ENCODE measurements at regions not wholly inside any gene's neighbourhood (a gene's known extent, or its start where the extent isn't known, plus 50 kb on each side); places are given as distances from the start of the nearest gene placed in this dataset.
"Not testable (repeated sequence)": the region's sequence is repeated elsewhere in the genome, so short reads cannot be mapped to it uniquely, and the experiment has no call there.

GRCh38 chr2:89306869-89307637, 615.6 kb downstream of the RPIA start:
- not testable (repeated sequence) for ATAC-seq

GRCh38 chr2:89318990-89319389, 627.5 kb downstream of the RPIA start:
- not testable (repeated sequence) for ATAC-seq

DNA sequence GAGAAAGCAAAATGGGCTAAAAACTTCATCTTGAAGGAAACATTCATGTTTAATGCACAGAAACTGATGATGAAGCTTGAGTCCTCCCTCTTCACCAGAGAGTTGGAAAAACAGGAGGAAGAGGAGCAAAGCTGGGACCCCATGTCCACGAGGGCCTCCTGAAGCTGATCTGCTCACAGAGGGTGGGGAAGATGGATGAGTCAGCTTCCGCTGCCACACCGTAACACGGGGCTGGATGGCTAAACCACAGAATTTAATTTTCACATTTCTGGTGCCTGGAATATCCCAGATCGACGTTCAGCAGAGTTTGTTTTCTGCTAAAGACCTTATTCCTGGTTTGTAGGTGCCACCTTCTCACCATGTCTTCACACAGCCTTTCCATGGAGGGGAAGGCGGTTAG, 634.4 kb downstream of the RPIA start:
- not testable (repeated sequence) for ATAC-seq

DNA sequence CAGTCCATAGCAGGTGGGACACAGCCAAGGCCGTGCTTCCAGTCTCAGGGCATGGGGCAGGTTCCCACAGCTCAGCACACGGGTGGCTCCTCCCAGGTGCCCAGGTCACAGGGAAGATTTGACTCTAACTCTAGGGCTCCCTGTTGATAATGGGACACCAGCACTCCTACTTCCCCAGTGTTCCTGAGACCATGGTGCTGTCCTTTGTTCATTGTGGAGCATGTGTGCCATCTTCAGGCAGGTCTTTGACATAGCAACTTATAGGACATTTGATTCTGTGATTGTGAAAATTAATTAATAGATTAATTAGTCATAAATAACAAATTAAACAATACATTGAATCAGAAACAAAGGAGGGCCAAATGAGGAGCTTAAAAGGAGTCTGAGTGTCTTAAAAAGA, 635.0 kb downstream of the RPIA start:
- ATAC-seq, result not testable (repeated sequence)

- ATAC-seq, result not testable (repeated sequence)
These were observed 637.3 kb downstream of the RPIA start for GRCh38 chr2:89328790-89329189.

All from esophagus mucosa (tissue), 1 donor.